ENCODE measurements at regions not wholly inside any gene's neighbourhood (a gene's known extent, or its start where the extent isn't known, plus 50 kb on each side); places are given as distances from the start of the nearest gene placed in this dataset.
"Not testable (repeated sequence)": the region's sequence is repeated elsewhere in the genome, so short reads cannot be mapped to it uniquely, and the experiment has no call there.

DNA sequence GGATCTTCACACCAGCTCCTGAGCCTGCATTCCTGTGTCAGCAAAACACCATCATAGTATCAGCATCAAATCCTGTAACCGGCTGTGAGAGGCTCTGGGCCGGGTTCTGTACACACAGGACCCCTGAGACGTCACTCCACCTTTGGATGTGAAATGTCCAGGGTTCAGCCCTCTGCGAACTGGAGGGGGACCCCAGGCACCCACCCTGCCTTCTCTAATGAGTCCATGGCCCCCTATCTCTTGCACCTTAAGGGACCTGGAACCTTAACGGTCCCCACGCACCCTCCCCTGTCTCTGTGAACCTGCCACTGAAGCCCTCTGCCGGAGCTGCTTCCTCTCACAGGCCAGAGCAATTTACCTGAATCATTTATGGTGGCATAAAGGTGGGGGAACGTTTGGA, 257.8 kb downstream of the NPHP4 start:
- no peak for DNase-seq (ENCODE audit: low read depth in 2 of 2)

DNA sequence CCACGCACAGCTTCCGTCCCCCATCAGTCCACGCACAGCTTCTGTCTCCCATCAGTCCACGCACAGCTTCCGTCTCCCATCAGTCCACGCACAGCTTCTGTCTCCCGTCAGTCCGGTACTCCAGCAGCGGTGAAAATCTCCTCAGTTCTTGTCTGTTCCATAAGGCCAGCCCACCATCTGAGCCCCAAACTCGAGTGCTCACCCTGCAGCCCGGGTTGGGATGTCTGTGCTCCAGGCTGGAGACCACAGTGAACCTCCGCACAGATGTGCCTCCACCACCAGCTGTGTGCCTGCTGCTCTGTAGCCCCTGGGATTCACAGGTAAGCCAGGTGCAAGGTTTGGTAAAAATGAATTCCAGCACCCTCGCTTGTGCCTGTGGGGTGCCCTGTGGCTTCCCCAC, 258.6 kb downstream of the NPHP4 start:
- no peak for DNase-seq (ENCODE audit: low read depth in 2 of 2)

DNA sequence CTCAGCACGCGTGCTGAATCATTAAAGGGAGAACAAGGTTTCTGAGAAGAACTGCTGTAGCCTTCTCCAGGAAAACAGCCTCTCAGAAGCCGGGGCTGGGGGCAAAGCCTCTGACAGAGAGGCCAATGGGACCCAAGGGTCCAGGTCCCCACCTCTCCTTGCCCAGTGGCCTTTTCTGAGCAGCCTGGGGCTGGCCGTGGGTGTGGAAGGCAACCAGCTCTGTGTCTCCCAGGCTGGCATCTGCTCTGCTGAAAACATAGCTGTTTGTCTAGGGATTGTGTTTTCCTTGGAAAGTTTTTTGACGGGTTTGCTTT, 261.2 kb downstream of the NPHP4 start:
- no peak for DNase-seq (ENCODE audit: low read depth in 2 of 2)

DNA sequence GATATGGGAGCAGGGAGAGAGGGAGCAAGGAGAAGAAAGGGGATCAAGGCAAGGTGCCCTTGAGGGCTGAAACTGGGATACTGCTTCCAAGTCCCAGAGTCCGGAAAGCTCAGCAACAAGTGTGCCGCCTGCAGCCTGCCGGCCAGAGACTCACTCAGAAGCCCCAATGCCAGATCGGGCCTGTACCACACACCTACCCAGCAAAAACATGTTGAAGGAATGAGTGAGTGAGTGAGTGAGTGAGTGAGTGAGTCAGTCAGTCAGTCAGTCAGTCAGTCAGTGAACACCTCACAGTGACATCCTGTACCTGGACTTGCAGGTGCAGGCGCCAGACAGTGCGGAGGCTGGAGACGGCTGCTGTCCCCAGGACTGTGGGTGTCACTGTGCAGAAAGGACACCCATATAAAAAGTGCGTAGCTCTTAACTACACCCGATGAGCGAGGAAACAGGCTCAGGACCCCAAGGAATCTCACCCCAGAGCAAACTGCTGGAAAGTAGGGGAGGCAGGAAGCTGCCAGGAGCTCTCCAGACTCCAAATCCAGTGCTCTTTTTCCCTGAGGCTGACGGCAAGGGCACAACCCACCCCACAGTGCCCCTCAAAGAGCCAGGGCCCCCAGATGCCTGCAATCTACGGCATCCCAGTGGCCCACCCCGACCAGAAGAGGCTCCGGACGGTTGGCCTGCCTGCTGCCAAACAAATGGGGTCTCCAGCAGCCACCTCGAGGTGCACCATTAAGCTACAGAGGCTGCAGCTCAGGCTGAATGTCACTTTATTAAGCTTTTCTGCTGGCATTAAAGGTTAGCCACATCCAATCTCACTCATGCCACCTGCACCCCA, 261.7 kb downstream of the NPHP4 start:
- no peak for DNase-seq (ENCODE audit: low read depth in 2 of 2)

DNA sequence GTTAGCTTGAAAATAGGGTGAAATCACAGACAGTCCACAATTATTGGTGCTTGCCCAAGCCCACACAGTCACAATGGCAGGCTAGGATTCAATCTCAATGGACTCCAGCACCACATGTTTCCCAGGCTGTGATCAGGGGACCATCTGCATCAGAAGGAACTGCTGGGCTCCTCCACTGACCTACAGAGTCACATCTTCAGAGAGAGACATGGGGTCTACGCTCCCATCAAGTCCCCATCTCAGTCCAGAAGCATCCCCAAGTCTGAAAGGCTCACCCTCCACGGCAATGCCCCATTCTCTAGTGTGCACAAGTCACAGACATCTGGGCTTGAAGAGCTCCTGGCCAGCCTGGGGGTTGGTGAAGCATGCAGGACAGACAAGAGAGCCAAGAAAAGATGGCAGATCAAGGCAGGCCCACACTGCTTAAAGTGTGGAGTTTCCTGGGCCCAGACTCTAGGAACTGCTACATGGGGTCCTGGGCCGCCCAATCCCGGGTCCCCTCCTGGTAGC, 262.5 kb downstream of the NPHP4 start:
- DNase-seq (ENCODE audit: low read depth in 2 of 2) = no peak

DNA sequence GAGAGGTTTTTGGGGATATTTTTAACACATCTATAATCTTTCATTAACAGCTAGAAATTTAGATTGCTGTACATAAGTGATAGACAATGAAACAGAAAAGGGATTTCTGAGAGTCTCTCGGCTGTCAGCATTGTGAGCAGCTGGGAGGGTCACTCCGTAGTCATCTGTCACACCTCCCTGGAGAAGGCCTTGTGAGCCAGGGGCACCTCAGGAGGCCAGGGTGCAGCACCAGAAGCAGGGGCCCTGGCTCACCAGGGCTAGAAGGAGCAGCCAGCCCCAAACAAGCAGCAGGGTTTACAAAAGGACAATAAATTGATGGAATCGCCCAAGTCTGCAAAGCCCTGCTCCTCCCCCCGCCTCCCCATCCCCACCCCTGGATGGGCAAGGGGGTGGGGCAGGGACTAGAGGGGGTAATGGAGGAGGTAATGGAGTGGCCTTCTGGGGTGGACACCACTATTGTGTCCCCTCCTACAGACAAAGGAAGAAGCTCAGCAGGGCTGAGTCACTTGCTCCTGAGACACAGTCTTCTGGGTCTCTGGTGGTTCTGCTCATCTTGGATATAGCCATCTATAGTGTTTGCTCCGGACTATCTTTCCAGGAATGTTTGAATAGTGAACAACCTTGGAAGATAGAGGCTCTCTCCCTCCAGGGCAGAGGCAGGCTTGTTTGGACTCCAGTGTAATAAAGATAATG, 263.4 kb downstream of the NPHP4 start:
- no peak for DNase-seq (ENCODE audit: low read depth in 2 of 2)

DNA sequence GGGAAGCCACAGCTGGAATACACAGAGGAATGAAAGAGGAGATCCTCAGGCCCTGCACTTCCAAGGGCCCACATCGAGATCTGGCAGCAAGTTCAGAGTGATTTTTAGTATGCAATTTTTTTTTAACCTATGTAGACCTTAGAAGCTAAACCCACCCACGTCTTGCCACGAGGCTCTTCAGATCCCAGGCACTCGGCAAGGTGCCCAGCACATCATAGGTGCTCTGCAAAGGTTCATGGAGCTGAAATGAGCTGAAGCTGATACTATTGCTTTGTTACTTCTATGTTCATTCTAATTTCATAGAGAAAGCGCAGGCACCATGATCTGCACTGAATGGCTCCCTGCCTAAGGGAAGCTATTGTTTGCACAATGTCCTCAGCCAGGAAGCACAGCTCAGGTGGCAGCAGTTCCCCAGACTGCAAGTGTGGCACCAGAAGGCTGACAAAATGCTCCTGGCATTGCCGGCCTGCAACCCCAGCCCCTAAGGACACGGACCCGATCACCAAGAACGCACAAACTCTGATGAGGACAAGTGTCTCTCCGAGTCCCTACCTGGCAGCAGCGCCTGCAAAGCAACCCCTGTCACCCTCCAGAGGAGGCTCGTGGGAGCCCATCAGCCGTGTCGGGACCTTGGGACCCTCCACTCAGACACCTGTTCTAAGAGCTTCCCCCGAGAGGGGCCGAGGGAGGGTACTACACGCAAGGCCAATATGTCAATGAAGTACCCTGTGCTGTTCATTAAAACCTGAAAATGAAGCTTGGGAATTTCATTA, 264.2 kb downstream of the NPHP4 start:
- DNase-seq (ENCODE audit: low read depth in 2 of 2) = no peak

DNA sequence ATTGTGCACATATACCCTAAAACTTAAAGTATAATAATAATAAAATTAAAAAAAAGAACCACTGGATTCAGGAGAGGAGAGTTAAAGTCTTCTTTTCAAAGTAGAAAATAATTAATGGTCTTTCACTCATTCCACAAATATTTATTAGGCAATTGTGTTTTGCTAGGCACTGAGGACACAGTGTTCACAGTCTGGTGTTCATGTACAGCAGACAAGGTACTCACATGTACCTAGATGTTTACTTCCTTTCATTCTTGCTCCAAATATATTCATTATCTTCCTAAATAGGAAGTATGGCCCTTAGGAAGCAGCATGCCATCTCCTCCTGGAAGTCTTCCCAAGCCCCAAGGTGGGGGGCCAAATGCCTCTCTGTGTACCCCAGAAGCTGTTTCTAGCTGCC, 265.0 kb downstream of the NPHP4 start:
- DNase-seq (ENCODE audit: low read depth in 2 of 2) = no peak

DNA sequence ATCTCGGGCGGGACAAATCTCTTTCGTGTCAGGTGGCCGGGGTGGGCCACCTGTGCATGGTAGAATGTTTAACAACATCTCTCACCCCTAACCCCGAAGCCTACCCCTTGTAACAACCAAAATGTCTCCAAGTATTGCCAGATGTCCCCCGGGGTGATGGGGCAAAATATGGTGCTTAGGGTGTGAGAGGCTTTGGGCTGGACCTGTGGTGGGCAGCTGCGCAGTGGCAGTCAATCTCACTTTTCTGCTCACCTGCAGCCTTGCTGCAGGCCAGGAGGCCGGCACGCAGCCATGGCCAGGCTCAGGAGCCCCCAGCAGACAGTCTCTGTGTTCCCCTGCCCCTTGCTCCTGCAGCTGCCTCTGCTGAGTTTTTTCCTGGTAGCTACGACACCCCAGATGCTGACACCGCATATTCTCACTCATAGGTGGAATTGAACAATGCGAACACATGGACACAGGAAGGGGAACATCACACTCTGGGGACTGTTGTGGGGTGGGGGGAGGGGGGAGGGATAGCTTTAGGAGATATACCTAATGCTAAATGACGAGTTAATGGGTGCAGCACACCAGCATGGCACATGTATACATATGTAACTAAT, 265.5 kb downstream of the NPHP4 start:
- not testable (repeated sequence) for DNase-seq (ENCODE audit: low read depth in 2 of 2)

DNA sequence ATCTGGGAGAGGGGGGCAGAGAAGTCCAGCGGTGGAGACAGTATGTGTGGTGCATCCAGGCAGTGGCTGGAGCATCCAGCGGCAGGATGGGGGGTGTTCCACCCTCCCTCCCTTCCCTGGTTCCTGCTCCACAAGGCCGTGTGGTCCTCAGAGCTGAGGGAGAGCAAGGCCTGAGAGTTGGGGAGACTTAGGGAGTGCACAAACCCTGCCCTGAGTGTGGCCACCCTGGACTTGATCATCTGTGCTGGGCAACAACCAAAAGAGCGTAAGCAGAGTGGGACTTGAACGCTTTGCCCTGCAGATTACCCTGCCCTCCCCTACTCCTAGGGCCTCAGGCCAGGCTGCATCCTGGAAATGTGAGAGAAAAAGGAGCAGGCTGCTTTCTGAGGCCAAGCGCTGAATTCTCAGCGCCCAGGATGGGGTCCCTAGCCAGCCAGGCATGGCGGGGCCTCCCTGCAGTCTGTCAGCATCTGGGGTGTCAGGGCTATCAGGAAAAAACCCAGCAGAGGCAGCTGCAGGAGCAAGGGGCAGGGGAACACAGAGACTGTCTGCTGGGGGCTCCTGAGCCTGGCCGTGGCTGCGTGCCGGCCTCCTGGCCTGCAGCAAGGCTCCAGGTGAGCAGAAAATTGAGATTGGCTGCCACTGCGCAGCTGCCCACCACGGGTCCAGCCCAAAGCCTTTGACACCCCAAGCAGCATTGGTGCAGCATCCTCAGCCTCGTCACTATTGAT, 266.2 kb downstream of the NPHP4 start:
- no peak for DNase-seq (ENCODE audit: low read depth in 2 of 2)

DNA sequence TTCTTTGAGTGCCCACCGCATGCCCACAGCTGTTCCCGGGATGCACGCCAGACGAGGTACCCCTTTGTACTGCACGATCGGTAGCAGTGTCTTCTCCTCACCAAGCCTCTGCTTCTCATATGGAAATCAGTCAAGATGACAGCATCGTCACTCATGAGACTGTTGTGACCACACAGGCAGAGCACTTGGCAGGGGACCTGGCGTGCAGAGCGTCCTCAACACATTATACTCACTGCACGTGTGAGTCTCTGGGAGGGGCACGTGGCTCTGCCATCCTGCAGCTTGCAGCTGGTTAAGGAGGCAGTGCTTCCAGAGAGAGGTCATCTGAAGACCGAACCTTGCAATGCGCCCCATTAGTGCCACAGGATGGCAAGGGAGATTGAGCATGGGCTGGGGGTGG, 266.8 kb downstream of the NPHP4 start:
- no peak for DNase-seq (ENCODE audit: low read depth in 2 of 2)

DNA sequence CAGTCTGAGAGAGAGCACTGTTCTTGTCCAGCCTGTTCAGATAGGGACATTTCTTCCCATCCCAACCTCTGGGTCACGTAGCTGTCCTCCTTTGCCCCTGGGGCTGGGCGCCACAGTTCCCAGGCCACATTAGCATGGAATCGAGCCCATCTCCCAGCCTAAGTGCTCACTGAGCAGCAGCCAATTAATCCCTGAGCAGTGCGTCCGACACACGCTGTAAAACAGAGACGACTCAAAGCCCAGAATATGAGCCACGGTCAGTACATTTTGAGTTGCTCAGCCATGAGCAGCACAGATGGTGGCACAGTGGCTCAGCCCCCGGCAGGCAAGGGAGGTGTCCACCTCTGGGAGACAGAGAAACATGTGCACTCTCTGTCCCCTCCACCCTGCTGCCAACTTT, 267.4 kb downstream of the NPHP4 start:
- no peak for DNase-seq (ENCODE audit: low read depth in 2 of 2)

DNA sequence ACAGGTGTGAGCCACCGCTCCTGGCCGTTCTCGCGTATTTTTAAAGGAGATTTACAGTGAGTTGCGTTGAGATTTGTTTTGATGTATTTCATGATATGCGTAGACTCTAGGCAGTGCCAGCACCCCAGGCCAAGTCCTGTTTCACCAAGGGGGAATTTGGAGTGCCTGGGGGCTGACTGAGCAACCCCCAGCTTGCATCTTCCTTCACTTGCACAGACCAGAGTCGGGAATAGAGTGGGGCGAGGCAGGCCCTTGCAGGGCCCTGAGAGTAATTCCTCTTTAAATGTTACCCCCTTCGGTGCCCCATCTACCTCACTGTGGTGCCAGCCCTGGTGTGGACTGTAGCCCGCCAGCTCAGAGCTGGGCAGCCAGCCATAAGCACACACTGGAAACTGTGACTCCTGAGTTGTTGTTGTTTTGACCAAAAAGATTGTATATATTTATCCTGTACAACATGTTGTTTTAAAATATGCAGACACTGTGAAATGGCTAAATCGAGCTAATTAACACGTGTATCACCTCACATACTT, 269.5 kb downstream of the NPHP4 start:
- DNase-seq (ENCODE audit: low read depth in 2 of 2) = no peak

DNA sequence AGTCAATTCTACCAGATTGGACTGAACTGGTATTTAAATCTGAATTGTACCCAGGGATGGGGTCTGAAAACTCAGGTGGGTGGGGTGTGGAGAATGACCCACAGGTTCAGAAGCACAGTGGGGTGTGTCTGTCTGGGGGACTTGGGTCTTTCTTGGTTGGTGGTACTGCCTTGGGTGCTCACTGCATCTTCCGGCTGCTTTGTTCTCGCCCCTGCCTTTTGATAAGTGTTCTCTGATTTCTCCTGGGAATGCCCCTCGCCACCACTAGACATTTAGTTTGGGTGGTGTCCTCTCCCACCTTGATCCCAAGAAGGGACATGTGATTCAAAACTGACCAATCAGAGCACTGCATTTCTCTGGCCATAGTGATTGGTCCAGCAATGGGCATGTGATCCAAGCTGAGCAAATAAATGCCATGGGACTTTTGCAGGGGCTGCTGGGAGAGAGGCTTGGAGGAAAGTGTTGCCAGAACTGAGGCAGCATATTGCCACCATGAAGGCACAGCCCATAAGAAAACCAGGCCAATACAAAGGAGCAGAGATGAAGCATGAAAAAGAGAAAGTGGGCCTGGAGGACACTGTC, 270.5 kb downstream of the NPHP4 start:
- DNase-seq (ENCODE audit: low read depth in 2 of 2) = no peak

DNA sequence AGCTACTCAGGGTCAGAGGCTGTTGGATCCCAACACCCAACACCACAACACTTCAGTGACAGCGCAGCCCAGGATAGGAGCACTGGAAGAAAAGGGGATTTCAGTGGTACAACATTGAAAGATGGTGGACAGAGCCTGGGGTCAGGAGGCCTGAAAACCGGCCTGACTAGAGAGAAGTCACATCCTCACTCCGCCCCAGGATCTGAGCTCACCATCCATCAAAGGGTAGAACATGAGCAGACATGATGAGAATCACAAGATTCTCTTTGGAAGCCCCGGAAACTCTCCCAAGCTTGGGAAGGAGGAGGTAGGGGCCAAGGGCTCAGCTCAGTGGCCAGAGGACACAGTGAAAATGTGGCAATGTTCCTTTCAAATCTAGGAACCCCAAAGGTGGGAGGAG, 271.3 kb downstream of the NPHP4 start:
- no peak for DNase-seq (ENCODE audit: low read depth in 2 of 2)

DNA sequence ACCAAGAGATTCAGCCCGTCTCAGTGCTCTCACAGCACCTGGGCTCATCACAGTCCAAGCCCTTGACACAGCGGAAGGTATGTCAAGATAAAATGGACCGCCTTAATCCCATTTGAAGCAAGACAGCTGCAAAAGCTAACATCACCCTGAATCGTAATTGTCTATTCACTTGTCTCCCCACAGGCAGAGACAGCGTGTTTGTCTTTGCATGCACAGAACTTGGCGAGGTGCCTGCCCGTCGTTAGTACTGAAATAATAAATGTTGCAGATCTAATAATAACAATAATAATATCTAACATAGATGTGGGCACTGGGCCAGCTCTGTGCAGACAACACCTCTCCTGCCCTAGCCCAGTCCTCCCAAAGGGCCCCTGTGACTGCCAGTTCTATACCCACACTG, 271.7 kb downstream of the NPHP4 start:
- DNase-seq (ENCODE audit: low read depth in 2 of 2) = no peak

DNA sequence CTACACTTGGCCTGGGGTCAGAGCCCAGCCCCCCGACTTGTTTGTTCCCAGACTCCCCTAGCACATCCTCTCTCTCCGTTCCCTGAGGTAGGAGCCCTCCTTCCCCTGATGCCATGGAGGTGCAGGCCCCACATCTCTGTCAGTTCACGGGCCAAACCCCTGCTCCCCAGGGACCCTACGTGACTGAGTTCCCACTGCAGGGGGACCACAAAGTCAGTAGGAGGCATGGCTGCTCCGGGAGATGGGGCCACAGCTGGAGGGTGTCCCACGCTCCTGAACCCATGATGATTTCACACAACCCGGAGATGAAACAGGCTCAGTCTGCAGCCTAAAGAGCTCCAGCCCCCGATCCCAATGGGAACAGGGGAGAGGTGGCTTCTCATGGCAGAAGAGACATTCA, 272.2 kb downstream of the NPHP4 start:
- no peak for DNase-seq (ENCODE audit: low read depth in 2 of 2)

DNA sequence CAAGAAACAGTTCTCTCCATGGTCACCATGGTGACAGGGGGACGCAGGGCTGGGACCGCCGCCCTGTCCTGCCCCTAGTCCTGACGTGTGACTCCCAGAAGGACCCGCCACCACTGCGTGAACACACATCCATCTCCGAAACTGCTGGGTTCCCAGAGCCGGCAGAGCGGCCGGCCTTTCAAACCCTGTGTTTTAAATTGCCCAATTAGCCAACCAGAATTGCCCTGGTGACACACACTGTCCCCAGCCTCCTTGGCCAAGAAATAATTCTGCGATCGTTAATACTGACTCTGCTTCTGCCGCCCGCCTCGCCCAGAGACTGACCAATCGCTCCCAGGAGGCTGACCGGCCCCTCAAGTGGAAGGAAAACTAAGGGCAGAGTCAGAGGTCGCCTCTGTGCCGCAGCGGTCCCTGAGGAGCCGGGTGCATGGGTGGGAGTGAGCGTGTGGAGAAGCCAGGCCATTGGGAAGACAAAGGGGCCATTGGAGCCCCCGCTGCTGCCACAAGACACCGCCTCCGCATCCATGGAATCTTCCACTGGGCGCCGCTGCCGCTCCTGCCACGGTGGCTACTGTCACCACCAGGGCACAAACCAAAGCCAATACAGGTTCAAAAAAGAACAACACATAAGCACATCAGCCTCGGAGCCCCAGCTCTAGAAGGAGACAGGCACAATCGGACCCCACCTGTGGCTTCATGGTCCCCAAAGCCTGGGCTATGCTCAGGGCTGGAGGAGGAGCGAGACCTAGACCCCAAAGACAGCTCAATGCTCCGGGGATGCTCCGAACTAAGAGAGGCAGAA, 273.2 kb downstream of the NPHP4 start:
- no peak for DNase-seq (ENCODE audit: low read depth in 2 of 2)

DNA sequence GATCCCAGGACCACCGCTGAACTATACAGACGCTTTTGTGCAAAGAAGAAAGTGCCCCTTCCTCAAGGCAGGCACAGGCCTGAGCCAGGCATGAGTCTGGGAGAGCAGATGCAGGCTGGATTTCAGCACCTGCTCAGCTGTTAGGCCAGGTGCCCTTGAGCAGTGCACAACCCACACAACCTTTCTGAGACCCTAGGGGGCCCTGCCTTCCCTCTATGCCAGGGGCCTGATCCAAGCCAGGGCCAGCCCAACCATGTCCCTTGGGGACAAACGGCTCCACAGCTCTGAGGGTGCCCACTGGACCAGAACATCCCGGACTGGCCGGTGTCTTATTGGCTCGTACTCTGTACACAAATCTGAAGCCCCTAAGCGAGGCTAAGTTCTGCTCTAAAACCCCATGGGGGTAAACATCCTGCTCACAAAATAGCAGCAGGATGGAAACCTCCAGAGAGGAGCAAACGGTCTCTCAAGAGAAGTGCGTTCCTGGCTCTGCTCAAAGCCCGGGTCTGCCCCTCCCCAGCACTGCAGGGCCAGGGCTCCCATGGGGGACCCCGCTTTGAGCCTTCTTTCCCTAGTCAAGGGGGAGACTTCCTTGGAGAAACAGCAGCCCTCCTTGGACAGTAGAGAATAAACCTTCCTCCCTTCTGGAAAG, 275.1 kb downstream of the NPHP4 start:
- no peak for DNase-seq (ENCODE audit: low read depth in 2 of 2)

DNA sequence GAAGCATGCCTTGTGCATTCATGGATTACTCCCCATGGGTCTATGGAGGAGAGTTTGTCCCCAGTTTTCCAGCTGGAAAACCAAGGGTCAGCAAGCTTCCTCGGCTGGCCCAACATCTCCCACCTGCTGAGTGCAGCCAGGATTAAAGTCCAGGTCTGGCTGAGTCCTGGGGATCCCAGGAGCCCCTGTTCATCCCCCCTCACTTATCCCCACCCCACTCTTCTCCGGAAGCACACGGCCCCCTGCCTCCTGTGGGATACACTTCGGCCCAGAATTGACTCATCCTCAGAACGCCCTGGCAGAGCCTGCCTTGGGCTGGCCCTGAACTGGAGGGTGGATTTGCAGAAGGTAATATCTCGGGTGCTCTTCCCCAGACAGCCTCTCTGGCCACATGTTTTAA, 276.1 kb downstream of the NPHP4 start:
- no peak for DNase-seq (ENCODE audit: low read depth in 2 of 2)

Measured in stimulated activated CD4-positive, alpha-beta T cell treated with anti-CD3 and anti-CD28 coated beads, Interleukin-4, amount 100 ng/mL, for 48 hours (primary cell).